GM18499 (cell line): ENCODE measurements at regions not wholly inside any gene's neighbourhood (a gene's known extent, or its start where the extent isn't known, plus 50 kb on each side); places are given as distances from the start of the nearest gene placed in this dataset.

Experiments
- ATAC-seq: cut with Tn5 transposase; IDR thresholded peaks from one replicate; pipeline ENCODE4 v1.9.1; 2021; ENCODE audit warnings: moderate number of reproducible peaks; ENCODE audit not compliant: insufficient read depth, unreplicated experiment

- no peak for ATAC-seq
Measured at GRCh38 chr3:63179862-63180522, 98.1 kb upstream of the SYNPR start.

GRCh38 chr3:63192248-63192647, 85.9 kb upstream of the SYNPR start:
- ATAC-seq = no peak

GRCh38 chr3:63193647-63194046, 84.5 kb upstream of the SYNPR start:
- ATAC-seq = no peak

- no peak for ATAC-seq
Measured at GRCh38 chr3:63199606-63200005, 78.5 kb upstream of the SYNPR start.

GRCh38 chr3:63202529-63202928, 75.6 kb upstream of the SYNPR start:
- no peak for ATAC-seq

GRCh38 chr3:63207066-63207590, 71.0 kb upstream of the SYNPR start:
- ATAC-seq = no peak

- no peak for ATAC-seq
Measured at GRCh38 chr3:63228087-63228486, 50.0 kb upstream of the SYNPR start.
